PC-3 (cell line): ENCODE measurements at regions not wholly inside any gene's neighbourhood (a gene's known extent, or its start where the extent isn't known, plus 50 kb on each side); places are given as distances from the start of the nearest gene placed in this dataset.

Source experiments
- EZH2 ChIP-seq: fragments of 300-600 bp; sonication (generic); IDR thresholded peaks from one replicate; pipeline ENCODE4 v1.6.1; 2017; ENCODE audit warnings: antibody characterized with exemption, mild to moderate bottlenecking, low read length; ENCODE audit not compliant: unreplicated experiment
- TF ChIP-seq, protein P1 (sequence below): fragments of 300-600 bp; sonication (generic); conservative IDR thresholded peaks from 2 replicates; pipeline ENCODE4 v1.5.1; 2017; ENCODE audit warnings: antibody characterized with exemption, low read depth, mild to moderate bottlenecking, low read length

- no peak for TF ChIP-seq EZH2
- TF ChIP-seq, protein P1, sequence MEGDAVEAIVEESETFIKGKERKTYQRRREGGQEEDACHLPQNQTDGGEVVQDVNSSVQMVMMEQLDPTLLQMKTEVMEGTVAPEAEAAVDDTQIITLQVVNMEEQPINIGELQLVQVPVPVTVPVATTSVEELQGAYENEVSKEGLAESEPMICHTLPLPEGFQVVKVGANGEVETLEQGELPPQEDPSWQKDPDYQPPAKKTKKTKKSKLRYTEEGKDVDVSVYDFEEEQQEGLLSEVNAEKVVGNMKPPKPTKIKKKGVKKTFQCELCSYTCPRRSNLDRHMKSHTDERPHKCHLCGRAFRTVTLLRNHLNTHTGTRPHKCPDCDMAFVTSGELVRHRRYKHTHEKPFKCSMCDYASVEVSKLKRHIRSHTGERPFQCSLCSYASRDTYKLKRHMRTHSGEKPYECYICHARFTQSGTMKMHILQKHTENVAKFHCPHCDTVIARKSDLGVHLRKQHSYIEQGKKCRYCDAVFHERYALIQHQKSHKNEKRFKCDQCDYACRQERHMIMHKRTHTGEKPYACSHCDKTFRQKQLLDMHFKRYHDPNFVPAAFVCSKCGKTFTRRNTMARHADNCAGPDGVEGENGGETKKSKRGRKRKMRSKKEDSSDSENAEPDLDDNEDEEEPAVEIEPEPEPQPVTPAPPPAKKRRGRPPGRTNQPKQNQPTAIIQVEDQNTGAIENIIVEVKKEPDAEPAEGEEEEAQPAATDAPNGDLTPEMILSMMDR = no peak
Observed at GRCh38 chr18:44323125-44323524, 357.6 kb upstream of the SETBP1 start.
